Tibial nerve (tissue), 4 donors: ENCODE measurements at regions not wholly inside any gene's neighbourhood (a gene's known extent, or its start where the extent isn't known, plus 50 kb on each side); places are given as distances from the start of the nearest gene placed in this dataset.

Source experiments
- EP300 ChIP-seq, 2 donors: sonication (generic); formaldehyde crosslinking; IDR thresholded peaks; one replicate each; pipeline ENCODE4 v1.6.1; 2017; ENCODE audit warnings: antibody characterized with exemption in 2 of 2, mild to moderate bottlenecking in 1 of 2
- POLR2A ChIP-seq, 2 donors: fragments of 450-650 bp; IDR thresholded peaks; one replicate each; pipeline ENCODE4 v1.6.1; 2017; ENCODE audit warnings: antibody characterized with exemption in 2 of 2, mild to moderate bottlenecking in 2 of 2, moderate library complexity in 2 of 2
- TF ChIP-seq, protein P1 (sequence below), 5 experiments: fragments of 200-600 bp in 3 of 5; fragments of 450-650 bp in 2 of 5; sonication (generic) in 3 of 5; IDR thresholded peaks; one replicate each; pipeline ENCODE4 v1.5.1; 2016 to 2019; ENCODE audit warnings: antibody characterized with exemption in 5 of 5, mild to moderate bottlenecking in 3 of 5, moderate library complexity in 2 of 5

DNA sequence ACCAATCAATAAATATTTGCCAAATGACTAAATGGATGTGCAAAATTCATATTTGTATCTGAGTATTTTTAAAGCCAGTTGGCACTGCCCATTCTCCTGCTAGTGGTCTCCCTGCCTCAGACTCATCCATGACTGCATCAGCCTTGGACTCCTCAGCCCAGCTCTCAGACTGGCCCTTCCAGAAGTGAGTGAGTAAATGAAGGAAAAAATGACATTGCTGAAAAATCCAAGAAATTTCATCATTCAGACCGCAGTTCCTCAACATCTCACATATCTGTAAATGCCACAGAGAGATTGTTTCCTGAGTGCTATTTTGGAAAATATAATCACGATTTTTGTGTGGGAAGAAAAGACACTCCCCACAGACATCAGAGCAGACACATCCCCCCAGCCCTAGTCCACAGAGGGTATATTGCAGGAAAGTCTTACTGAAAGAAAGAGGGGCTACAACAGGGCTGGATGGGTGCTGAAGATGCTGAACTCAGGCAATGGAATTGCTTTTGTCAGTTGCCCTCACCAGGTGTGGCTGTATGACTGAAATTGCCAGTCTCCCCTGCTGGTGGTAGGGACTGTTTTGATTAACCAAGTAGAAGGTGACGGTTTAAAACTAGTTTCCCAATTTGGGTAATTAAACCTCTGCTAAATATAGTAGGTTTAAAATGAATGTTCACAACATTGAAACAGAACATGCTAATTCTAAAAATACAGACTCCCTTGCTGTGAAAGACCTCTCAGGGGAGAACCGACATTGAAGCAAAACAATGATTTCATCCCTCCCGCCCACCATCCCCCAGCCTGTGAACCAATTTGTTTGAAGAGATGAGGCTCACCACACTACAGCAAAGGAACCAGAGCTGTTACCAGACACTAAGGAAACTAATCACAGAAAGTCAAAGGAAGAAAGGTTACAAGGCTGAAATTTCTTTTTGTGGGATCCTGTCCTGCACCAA, 158.8 kb downstream of the DEPDC1B start:
- TF ChIP-seq, protein P1, sequence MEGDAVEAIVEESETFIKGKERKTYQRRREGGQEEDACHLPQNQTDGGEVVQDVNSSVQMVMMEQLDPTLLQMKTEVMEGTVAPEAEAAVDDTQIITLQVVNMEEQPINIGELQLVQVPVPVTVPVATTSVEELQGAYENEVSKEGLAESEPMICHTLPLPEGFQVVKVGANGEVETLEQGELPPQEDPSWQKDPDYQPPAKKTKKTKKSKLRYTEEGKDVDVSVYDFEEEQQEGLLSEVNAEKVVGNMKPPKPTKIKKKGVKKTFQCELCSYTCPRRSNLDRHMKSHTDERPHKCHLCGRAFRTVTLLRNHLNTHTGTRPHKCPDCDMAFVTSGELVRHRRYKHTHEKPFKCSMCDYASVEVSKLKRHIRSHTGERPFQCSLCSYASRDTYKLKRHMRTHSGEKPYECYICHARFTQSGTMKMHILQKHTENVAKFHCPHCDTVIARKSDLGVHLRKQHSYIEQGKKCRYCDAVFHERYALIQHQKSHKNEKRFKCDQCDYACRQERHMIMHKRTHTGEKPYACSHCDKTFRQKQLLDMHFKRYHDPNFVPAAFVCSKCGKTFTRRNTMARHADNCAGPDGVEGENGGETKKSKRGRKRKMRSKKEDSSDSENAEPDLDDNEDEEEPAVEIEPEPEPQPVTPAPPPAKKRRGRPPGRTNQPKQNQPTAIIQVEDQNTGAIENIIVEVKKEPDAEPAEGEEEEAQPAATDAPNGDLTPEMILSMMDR (IDR thresholded peaks at IDR 0.05), result no peak
- TF ChIP-seq POLR2A (IDR thresholded peaks at IDR 0.05) (no peak), EP300 (IDR thresholded peaks at IDR 0.05) (no peak)
